ENCODE measurements at regions not wholly inside any gene's neighbourhood (a gene's known extent, or its start where the extent isn't known, plus 50 kb on each side); places are given as distances from the start of the nearest gene placed in this dataset.

DNA sequence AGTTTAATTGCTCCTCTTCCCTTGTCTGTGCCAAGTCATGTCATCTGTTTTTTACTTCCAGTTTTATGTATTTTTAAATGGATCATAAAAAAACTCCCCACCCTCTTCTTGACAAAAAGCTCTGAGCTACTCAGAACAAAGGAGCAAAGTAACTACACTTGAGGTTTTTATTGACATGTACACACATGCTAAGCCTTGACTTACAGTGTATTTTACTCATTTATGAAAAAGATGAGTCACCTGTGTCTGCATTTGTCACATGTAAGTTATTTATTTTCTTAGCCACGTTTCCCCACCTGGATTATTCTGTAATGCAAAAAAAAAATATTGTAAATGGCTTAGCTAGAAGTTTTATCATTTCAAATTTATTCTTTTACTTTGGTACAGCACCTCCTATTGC, 628.8 kb upstream of the SLC35B3 start (continued):
- TF ChIP-seq, protein P1, sequence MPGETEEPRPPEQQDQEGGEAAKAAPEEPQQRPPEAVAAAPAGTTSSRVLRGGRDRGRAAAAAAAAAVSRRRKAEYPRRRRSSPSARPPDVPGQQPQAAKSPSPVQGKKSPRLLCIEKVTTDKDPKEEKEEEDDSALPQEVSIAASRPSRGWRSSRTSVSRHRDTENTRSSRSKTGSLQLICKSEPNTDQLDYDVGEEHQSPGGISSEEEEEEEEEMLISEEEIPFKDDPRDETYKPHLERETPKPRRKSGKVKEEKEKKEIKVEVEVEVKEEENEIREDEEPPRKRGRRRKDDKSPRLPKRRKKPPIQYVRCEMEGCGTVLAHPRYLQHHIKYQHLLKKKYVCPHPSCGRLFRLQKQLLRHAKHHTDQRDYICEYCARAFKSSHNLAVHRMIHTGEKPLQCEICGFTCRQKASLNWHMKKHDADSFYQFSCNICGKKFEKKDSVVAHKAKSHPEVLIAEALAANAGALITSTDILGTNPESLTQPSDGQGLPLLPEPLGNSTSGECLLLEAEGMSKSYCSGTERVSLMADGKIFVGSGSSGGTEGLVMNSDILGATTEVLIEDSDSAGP (CRISPR knock-in tag; IDR thresholded peaks at IDR 0.05; ENCODE audit: borderline replicate concordance) = no peak
- no peak for TF ChIP-seq ZNF101 (CRISPR knock-in tag; IDR thresholded peaks at IDR 0.05; ENCODE audit: borderline replicate concordance, low read depth)

GRCh38 chr6:9062596-9062995, 627.3 kb upstream of the SLC35B3 start:
- no peak overlapping the region for H3K4me3 ChIP-seq (replicated peaks in 1 of 3; ENCODE audit: insufficient read depth in 1 of 3, low read depth in 2 of 3, low read length in 3 of 3)
- ATAC-seq (no peak), DNase-seq (ENCODE audit: low spot score) (no peak), FAIRE-seq (no peak)
- TF ChIP-seq HIC2 (CRISPR knock-in tag; IDR thresholded peaks at IDR 0.05; ENCODE audit: low read depth) (no peak), EEA1 (CRISPR knock-in tag; IDR thresholded peaks at IDR 0.05; ENCODE audit: borderline replicate concordance) (no peak), ZNF205 (CRISPR knock-in tag; IDR thresholded peaks at IDR 0.05) (no peak), TBX3 (IDR thresholded peaks at IDR 0.05; ENCODE audit: borderline replicate concordance) (no peak), ZBTB20 (CRISPR knock-in tag; IDR thresholded peaks at IDR 0.05; ENCODE audit: borderline replicate concordance, low read depth) (no peak), YEATS2 (CRISPR knock-in tag; IDR thresholded peaks at IDR 0.05; ENCODE audit: borderline replicate concordance) (no peak), ZBTB3 (CRISPR knock-in tag; IDR thresholded peaks at IDR 0.05; ENCODE audit: borderline replicate concordance, low read depth) (no peak), ZNF12 (CRISPR knock-in tag; IDR thresholded peaks at IDR 0.05) (no peak), ZNF556 (CRISPR knock-in tag; IDR thresholded peaks at IDR 0.05; ENCODE audit: borderline replicate concordance) (no peak), GATAD2A (CRISPR knock-in tag; IDR thresholded peaks at IDR 0.05) (no peak), HNRNPLL (IDR thresholded peaks at IDR 0.05; ENCODE audit: low read depth, low read length, poor library complexity, severe bottlenecking) (no peak), ZNF547 (CRISPR knock-in tag; IDR thresholded peaks at IDR 0.05) (no peak)
- intact Hi-C loops (cut with micrococcal nuclease; ENCODE audit: unreplicated experiment) = no loop called here
- in situ Hi-C loops (cut with HindIII; ENCODE audit: extremely low pct_ligation_motif_present, low pct_unique_long_range_greater_than_20kb) = no loop called here
- POLR2A ChIA-PET = no interaction called here
- no peaks in the 10 kb centered on the region for H3K4me1 ChIP-seq (ENCODE audit: insufficient read depth, low read length)
- H3K27ac ChIP-seq (ENCODE audit: extremely low read length, insufficient read depth, low read length) = no peak overlapping the region
- no peak overlapping the region for H3K4me2 ChIP-seq (ENCODE audit: low read depth, low read length)
- H3K27me3 ChIP-seq (ENCODE audit: control insufficient read depth in 1 of 2, insufficient read depth in 2 of 2, low read length in 2 of 2) = no peaks in the 10 kb centered on the region
- no peaks in the 10 kb centered on the region for H3K9me3 ChIP-seq (ENCODE audit: low read length)
- no peaks in the 10 kb centered on the region for H4K20me1 ChIP-seq (ENCODE audit: insufficient read depth, low read length)
- H2AFZ ChIP-seq (ENCODE audit: low read length) = no peak overlapping the region
- no peaks in the 10 kb centered on the region for H3K36me3 ChIP-seq (replicated peaks in 1 of 2; ENCODE audit: control insufficient read depth in 1 of 2, insufficient read depth in 2 of 2, low read length in 2 of 2)
- CTCF ChIA-PET (ENCODE audit: low intra/inter-chr PET ratio, low total read pairs) = no interaction called here
- no peak overlapping the region for H3K9ac ChIP-seq (ENCODE audit: insufficient read depth, low read depth, low read length)
- BruUV-seq (replicated peaks) = no TSS peak
- no peaks in the 10 kb centered on the region for H3K79me2 ChIP-seq (ENCODE audit: insufficient read depth, low read length)
- 0% methylated on average over 2 of the region's 2 CpGs for WGBS (ENCODE audit: low lambda C conversion rate)

All from HepG2 (cell line).